ENCODE measurements at regions not wholly inside any gene's neighbourhood (a gene's known extent, or its start where the extent isn't known, plus 50 kb on each side); places are given as distances from the start of the nearest gene placed in this dataset.

GRCh38 chr12:87793131-87793530 lies 236.1 kb downstream of the C12orf50 start:
- DNase-seq (ENCODE audit: low read depth): peak; percentile 27

- no peak for DNase-seq (ENCODE audit: low read depth)
These were observed 244.9 kb downstream of the C12orf50 start for GRCh38 chr12:87784350-87784749.

GRCh38 chr12:87783467-87783866 lies 245.7 kb downstream of the C12orf50 start:
- no peak for DNase-seq (ENCODE audit: low read depth)

GRCh38 chr12:87782838-87783237 lies 246.4 kb downstream of the C12orf50 start:
- no peak for DNase-seq (ENCODE audit: low read depth)

GRCh38 chr12:87779858-87780498 lies 249.2 kb downstream of the C12orf50 start:
- DNase-seq (ENCODE audit: low read depth): peak; percentile 19

- DNase-seq (ENCODE audit: low read depth): no peak
These were observed 250.2 kb downstream of the C12orf50 start for GRCh38 chr12:87779016-87779415.

- DNase-seq (ENCODE audit: low read depth): no peak
These were observed 251.1 kb downstream of the C12orf50 start for GRCh38 chr12:87778065-87778464.

GRCh38 chr12:87775784-87776183 lies 253.4 kb downstream of the C12orf50 start:
- no peak for DNase-seq (ENCODE audit: low read depth)

- DNase-seq (ENCODE audit: low read depth): no peak
These were observed 254.2 kb downstream of the C12orf50 start for GRCh38 chr12:87775051-87775450.

- no peak for DNase-seq (ENCODE audit: low read depth)
These were observed 256.8 kb downstream of the C12orf50 start for GRCh38 chr12:87772401-87772800.

- DNase-seq (ENCODE audit: low read depth): no peak
These were observed 260.5 kb downstream of the C12orf50 start for GRCh38 chr12:87768501-87769287.

- no peak for DNase-seq (ENCODE audit: low read depth)
These were observed 263.2 kb downstream of the C12orf50 start for GRCh38 chr12:87766044-87766443.

GRCh38 chr12:87760943-87761342 lies 268.3 kb downstream of the C12orf50 start:
- DNase-seq (ENCODE audit: low read depth): no peak

- peak; percentile 24 for DNase-seq (ENCODE audit: low read depth)
These were observed 270.9 kb downstream of the C12orf50 start for GRCh38 chr12:87758271-87758670.

- DNase-seq (ENCODE audit: low read depth): peak; percentile 76
These were observed 272.5 kb downstream of the C12orf50 start for GRCh38 chr12:87756721-87757120.

- DNase-seq (ENCODE audit: low read depth): peak; percentile 99
These were observed 273.1 kb downstream of the C12orf50 start for GRCh38 chr12:87756111-87756510.

- no peak for DNase-seq (ENCODE audit: low read depth)
These were observed 300.1 kb downstream of the C12orf50 start for GRCh38 chr12:87728931-87729593.

GRCh38 chr12:87720967-87721366 lies 308.2 kb downstream of the C12orf50 start:
- DNase-seq (ENCODE audit: low read depth): no peak

- DNase-seq (ENCODE audit: low read depth): no peak
These were observed 324.8 kb downstream of the C12orf50 start for GRCh38 chr12:87704374-87704773.

GRCh38 chr12:87690236-87690810 lies 338.9 kb downstream of the C12orf50 start:
- DNase-seq (ENCODE audit: low read depth): no peak

GRCh38 chr12:87689196-87689595 lies 340.0 kb downstream of the C12orf50 start:
- DNase-seq (ENCODE audit: low read depth): no peak

- peak; percentile 8 for DNase-seq (ENCODE audit: low read depth)
These were observed 341.8 kb downstream of the C12orf50 start for GRCh38 chr12:87687362-87687761.

GRCh38 chr12:87685696-87686095 lies 343.5 kb downstream of the C12orf50 start:
- DNase-seq (ENCODE audit: low read depth): no peak

Measured in fibroblast of gingiva (primary cell).